ENCODE measurements at regions not wholly inside any gene's neighbourhood (a gene's known extent, or its start where the extent isn't known, plus 50 kb on each side); places are given as distances from the start of the nearest gene placed in this dataset.

- H3K9ac ChIP-seq (ENCODE audit: insufficient read length) = no peak overlapping the region
- no peak overlapping the region for H3K4me3 ChIP-seq
- H3K9me3 ChIP-seq (ENCODE audit: low read depth, low read length) = no peaks in the 10 kb centered on the region
- no peak for DNase-seq (ENCODE audit: low read depth, low spot score)
- TF ChIP-seq FOXP2 (optimal IDR thresholded peaks at IDR 0.05; ENCODE audit: control extremely low read depth, extremely low read length, insufficient read depth) = no peak
- TF ChIP-seq POLR2AphosphoS5 (IDR thresholded peaks at IDR 0.05; ENCODE audit: borderline replicate concordance, low read depth, low read length) = no peak
- no peak for TF ChIP-seq EZH2 (IDR thresholded peaks at IDR 0.05)
- no peaks in the 10 kb centered on the region for H3K36me3 ChIP-seq (ENCODE audit: insufficient read depth, low read length)
- H3K27ac ChIP-seq = no peak overlapping the region
Observed at GRCh38 chr11:29312812-29313211, 704.0 kb downstream of the KCNA4 start.

GRCh38 chr11:29310725-29311342, 706.0 kb downstream of the KCNA4 start:
- Histone ChIP-seq H3K4me3 (no peak overlapping the region), H3K27ac (no peak overlapping the region), H3K36me3 (ENCODE audit: insufficient read depth, low read length) (no peaks in the 10 kb centered on the region), H3K9me3 (ENCODE audit: low read depth, low read length) (no peaks in the 10 kb centered on the region), H3K9ac (ENCODE audit: insufficient read length) (no peak overlapping the region)
- no peak for DNase-seq (ENCODE audit: low read depth, low spot score)
- TF ChIP-seq POLR2AphosphoS5 (IDR thresholded peaks at IDR 0.05; ENCODE audit: borderline replicate concordance, low read depth, low read length) = no peak
- TF ChIP-seq EZH2 (IDR thresholded peaks at IDR 0.05) = no peak

GRCh38 chr11:29309992-29310391, 706.8 kb downstream of the KCNA4 start:
- TF ChIP-seq EZH2 (IDR thresholded peaks at IDR 0.05) (no peak), POLR2AphosphoS5 (IDR thresholded peaks at IDR 0.05; ENCODE audit: borderline replicate concordance, low read depth, low read length) (no peak), FOXP2 (optimal IDR thresholded peaks at IDR 0.05; ENCODE audit: control extremely low read depth, extremely low read length, insufficient read depth) (no peak)
- H3K27ac ChIP-seq = no peak overlapping the region
- DNase-seq (ENCODE audit: low read depth, low spot score) = no peak
- no peak overlapping the region for H3K9ac ChIP-seq (ENCODE audit: insufficient read length)
- H3K9me3 ChIP-seq (ENCODE audit: low read depth, low read length) = no peaks in the 10 kb centered on the region
- H3K4me3 ChIP-seq = no peak overlapping the region
- H3K36me3 ChIP-seq (ENCODE audit: insufficient read depth, low read length) = no peaks in the 10 kb centered on the region

GRCh38 chr11:29306527-29306926, 710.3 kb downstream of the KCNA4 start:
- Histone ChIP-seq H3K27ac (no peak overlapping the region), H3K36me3 (ENCODE audit: insufficient read depth, low read length) (no peaks in the 10 kb centered on the region), H3K9ac (ENCODE audit: insufficient read length) (no peak overlapping the region), H3K9me3 (ENCODE audit: low read depth, low read length) (no peaks in the 10 kb centered on the region), H3K4me3 (no peak overlapping the region)
- no peak for DNase-seq (ENCODE audit: low read depth, low spot score)
- TF ChIP-seq POLR2AphosphoS5 (IDR thresholded peaks at IDR 0.05; ENCODE audit: borderline replicate concordance, low read depth, low read length) (no peak), FOXP2 (optimal IDR thresholded peaks at IDR 0.05; ENCODE audit: control extremely low read depth, extremely low read length, insufficient read depth) (no peak), EZH2 (IDR thresholded peaks at IDR 0.05) (no peak)

- no peak for DNase-seq (ENCODE audit: low read depth, low spot score)
- H3K4me3 ChIP-seq = no peak overlapping the region
- H3K9me3 ChIP-seq (ENCODE audit: low read depth, low read length) = no peaks in the 10 kb centered on the region
- no peak overlapping the region for H3K9ac ChIP-seq (ENCODE audit: insufficient read length)
- H3K27ac ChIP-seq = no peak overlapping the region
- H3K36me3 ChIP-seq (ENCODE audit: insufficient read depth, low read length) = no peaks in the 10 kb centered on the region
- TF ChIP-seq FOXP2 (optimal IDR thresholded peaks at IDR 0.05; ENCODE audit: control extremely low read depth, extremely low read length, insufficient read depth) (no peak), EZH2 (IDR thresholded peaks at IDR 0.05) (no peak), POLR2AphosphoS5 (IDR thresholded peaks at IDR 0.05; ENCODE audit: borderline replicate concordance, low read depth, low read length) (no peak)
Observed at GRCh38 chr11:29305456-29306232, 711.2 kb downstream of the KCNA4 start.

GRCh38 chr11:29300420-29300819, 716.4 kb downstream of the KCNA4 start:
- no peak for TF ChIP-seq POLR2AphosphoS5 (IDR thresholded peaks at IDR 0.05; ENCODE audit: borderline replicate concordance, low read depth, low read length)
- TF ChIP-seq EZH2 (IDR thresholded peaks at IDR 0.05) = no peak
- no peak for TF ChIP-seq FOXP2 (optimal IDR thresholded peaks at IDR 0.05; ENCODE audit: control extremely low read depth, extremely low read length, insufficient read depth)
- no peaks in the 10 kb centered on the region for H3K9me3 ChIP-seq (ENCODE audit: low read depth, low read length)
- no peak for DNase-seq (ENCODE audit: low read depth, low spot score)
- H3K36me3 ChIP-seq (ENCODE audit: insufficient read depth, low read length) = no peaks in the 10 kb centered on the region
- H3K27ac ChIP-seq = no peak overlapping the region
- H3K4me3 ChIP-seq = no peak overlapping the region
- H3K9ac ChIP-seq (ENCODE audit: insufficient read length) = no peak overlapping the region

- Histone ChIP-seq H3K4me3 (no peak overlapping the region), H3K9ac (ENCODE audit: insufficient read length) (no peak overlapping the region), H3K27ac (no peak overlapping the region), H3K36me3 (ENCODE audit: insufficient read depth, low read length) (no peaks in the 10 kb centered on the region), H3K9me3 (ENCODE audit: low read depth, low read length) (no peaks in the 10 kb centered on the region)
- TF ChIP-seq POLR2AphosphoS5 (IDR thresholded peaks at IDR 0.05; ENCODE audit: borderline replicate concordance, low read depth, low read length) = no peak
- TF ChIP-seq FOXP2 (optimal IDR thresholded peaks at IDR 0.05; ENCODE audit: control extremely low read depth, extremely low read length, insufficient read depth) = no peak
- TF ChIP-seq EZH2 (IDR thresholded peaks at IDR 0.05) = no peak
- DNase-seq (ENCODE audit: low read depth, low spot score) = no peak
Observed at GRCh38 chr11:29296680-29297079, 720.1 kb downstream of the KCNA4 start.

- H3K27ac ChIP-seq = no peak overlapping the region
- TF ChIP-seq EZH2 (IDR thresholded peaks at IDR 0.05) = no peak
- TF ChIP-seq FOXP2 (optimal IDR thresholded peaks at IDR 0.05; ENCODE audit: control extremely low read depth, extremely low read length, insufficient read depth) = no peak
- TF ChIP-seq POLR2AphosphoS5 (IDR thresholded peaks at IDR 0.05; ENCODE audit: borderline replicate concordance, low read depth, low read length) = no peak
- H3K9ac ChIP-seq (ENCODE audit: insufficient read length) = no peak overlapping the region
- H3K36me3 ChIP-seq (ENCODE audit: insufficient read depth, low read length) = no peaks in the 10 kb centered on the region
- no peaks in the 10 kb centered on the region for H3K9me3 ChIP-seq (ENCODE audit: low read depth, low read length)
- DNase-seq (ENCODE audit: low read depth, low spot score) = no peak
- H3K4me3 ChIP-seq = no peak overlapping the region
Observed at GRCh38 chr11:29293825-29294224, 723.0 kb downstream of the KCNA4 start.
